NB4 (cell line): ENCODE measurements at regions not wholly inside any gene's neighbourhood (a gene's known extent, or its start where the extent isn't known, plus 50 kb on each side); places are given as distances from the start of the nearest gene placed in this dataset.

Experiments used
- CTCF ChIP-seq: IDR thresholded peaks from one replicate; pipeline ENCODE4 v1.5.1; 2012; ENCODE audit warnings: low read depth, low read length
- MAX ChIP-seq: IDR thresholded peaks from 2 replicates; pipeline ENCODE4 v1.6.1; 2011; ENCODE audit warnings: low read depth, low read length
- POLR2A ChIP-seq: IDR thresholded peaks from 2 replicates; pipeline ENCODE4 v1.6.1; 2011; ENCODE audit warnings: mild to moderate bottlenecking; ENCODE audit not compliant: insufficient read length; ENCODE audit errors: extremely low read depth

DNA sequence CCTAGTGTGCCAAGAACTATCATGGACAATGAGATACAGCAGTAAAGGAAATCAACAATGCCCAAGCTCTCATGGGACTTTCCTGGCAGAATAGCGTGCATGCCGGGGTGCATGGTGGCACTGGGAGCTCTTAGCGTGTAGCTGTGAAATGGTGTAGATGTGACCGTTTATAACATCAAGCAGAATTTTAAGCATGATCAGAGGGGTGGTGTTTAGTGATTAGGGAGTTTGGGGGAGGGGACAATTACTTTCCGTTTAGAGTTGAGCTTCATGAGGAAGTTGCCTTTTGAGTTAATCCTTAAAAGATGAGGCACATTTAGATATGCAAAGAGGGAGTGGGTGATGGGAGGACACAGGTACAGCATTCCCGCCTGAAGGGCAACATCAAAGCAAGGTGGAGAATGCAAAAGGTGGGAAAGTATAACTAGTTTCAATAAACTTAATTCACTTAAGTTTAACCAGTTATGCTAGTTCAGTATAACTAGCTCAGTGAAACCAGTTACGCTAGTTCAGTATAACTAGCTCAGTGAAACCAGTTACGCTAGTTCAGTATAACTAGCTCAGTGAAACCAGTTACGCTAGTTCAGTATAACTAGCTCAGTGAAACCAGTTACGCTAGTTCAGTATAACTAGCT is 661.6 kb downstream of the QKI start:
- TF ChIP-seq CTCF = no peak
- no peak for TF ChIP-seq POLR2A
- no peak for TF ChIP-seq MAX
